SHP77 (cell line): ENCODE measurements at regions not wholly inside any gene's neighbourhood (a gene's known extent, or its start where the extent isn't known, plus 50 kb on each side); places are given as distances from the start of the nearest gene placed in this dataset.

Source experiments
- DNase-seq, 2 experiments: peaks; one replicate each; lab custom pipeline; 2025; lab: John Stamatoyannopoulos, UW

DNA sequence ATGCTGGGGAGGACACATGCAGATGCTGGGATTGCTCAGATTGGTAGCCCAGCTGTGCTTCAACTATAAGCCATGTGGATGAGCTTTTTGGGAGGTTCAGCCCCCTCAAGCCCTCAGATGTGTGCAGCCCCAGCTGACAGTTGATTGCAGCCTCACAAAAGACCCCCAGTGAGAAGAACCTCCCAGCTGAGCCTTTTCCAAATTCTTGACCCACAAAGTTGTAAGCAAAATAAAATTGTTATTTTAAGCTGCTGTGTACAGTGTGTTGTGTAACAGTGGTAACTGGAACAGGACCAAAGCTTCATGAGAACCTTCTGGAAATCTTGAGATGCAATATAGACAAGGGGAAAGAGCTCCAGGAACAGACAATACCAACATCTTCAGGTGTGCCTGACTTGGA, 156.8 kb upstream of the IRX3 start:
- no peak for DNase-seq

GRCh38 chr16:54442864-54443263, 156.3 kb upstream of the IRX3 start:
- DNase-seq: no peak

- no peak for DNase-seq
Measured at GRCh38 chr16:54438469-54438868, 151.9 kb upstream of the IRX3 start.

- DNase-seq: no peak
Measured at GRCh38 chr16:54437921-54438320, 151.3 kb upstream of the IRX3 start.

DNA sequence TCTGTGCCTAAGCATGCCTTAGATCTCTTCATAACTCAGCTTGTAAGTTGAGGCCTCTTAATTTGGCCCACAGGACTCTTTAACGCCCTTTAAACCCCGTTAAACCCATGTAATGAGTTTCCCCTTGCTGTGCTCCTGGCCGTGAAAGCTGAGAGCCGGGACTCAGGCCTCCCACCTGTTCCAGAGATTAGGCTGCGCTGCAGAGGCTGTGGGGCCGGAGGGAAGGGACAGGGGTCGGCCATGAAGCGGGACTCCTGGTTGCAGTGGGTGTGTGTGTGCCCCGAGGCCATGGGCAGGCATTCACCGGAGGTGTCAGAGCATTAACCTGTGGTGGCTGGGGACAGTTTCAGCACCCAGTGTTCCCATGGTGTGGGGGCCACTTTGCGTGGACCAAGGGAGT, 150.8 kb upstream of the IRX3 start:
- DNase-seq: no peak

- DNase-seq: no peak
Measured at GRCh38 chr16:54436346-54436745, 149.8 kb upstream of the IRX3 start.

DNA sequence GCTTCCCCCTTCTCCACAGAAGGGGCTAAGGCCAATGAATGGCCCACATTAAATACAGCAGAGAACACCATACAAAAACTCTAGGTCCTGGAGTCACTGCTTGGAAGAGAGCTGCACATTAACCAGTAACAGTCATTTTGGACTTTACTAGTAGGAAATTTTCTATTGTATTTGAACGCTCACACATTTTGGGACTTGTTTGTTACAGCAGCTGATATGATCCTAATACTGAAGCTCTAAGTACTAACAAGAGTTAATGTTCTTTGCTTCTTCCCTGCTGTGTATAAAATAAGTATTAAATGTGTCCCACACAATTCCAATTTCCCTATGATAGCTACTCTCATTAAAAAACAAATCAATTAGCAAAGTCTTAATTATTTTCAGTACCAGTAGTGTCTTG, 148.3 kb upstream of the IRX3 start:
- DNase-seq: no peak

DNA sequence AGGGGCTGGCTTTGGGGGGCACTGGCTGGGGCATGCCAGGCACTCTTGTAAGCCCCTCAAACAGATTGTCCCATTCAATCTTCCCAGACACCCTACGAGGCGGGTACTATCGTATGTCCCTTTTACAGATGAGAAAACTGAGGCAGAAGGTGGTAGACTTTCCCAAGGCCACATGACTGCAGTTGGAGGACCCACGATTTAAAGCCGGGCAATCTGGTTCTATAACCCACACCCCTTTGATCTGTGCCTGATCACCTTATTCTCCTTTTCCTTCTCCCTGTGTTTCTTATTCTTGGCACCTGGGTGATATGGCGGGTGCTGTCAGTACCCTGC, 146.3 kb upstream of the IRX3 start:
- no peak for DNase-seq

DNA sequence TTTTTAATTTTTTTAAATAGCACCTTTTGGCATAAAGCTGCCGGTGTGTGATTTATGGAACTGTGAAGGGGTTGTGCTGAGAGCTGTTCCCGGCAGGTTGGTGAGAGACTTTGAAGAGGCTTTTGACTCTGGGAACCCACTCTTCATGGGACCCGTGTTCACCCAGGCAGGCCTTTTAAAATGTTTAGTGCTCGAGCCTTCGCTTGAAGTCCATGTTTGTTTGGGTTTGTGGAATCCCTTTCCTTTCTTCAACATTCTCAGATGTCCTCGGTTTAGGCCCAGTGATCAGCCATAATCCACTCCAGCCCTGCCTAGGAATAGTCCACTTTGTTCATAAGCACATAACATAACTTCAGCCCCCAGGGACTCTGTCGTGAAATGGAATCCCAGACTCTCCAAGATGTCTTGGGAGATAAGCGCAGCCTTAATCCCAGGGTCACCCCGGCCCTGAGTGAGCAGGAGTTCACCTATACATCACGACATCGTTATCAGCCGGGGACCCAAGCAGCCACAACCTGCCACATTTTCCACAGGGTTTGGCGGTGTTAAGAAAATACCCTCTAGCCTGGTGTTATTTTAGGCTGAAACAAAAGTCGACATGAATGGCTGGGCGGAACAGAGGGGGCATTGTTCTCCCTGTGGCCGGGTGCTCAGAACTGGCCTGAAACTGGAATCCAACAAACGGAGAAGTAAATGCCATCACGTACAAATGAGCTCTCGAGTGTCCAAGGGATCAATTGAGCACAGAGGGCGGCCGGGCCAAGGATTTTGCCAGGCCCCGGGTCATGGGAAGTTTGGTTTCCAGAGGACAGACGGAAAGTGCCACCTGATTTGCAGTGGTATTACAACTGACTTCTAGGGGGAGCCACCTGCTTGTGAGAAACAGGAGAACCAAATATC, 145.7 kb upstream of the IRX3 start:
- no peak for DNase-seq

- DNase-seq: no peak
Measured at GRCh38 chr16:54431041-54431996, 144.7 kb upstream of the IRX3 start.

- DNase-seq: no peak
Measured at GRCh38 chr16:54430491-54431030, 144.0 kb upstream of the IRX3 start.

GRCh38 chr16:54429029-54429428, 142.4 kb upstream of the IRX3 start:
- DNase-seq: no peak

DNA sequence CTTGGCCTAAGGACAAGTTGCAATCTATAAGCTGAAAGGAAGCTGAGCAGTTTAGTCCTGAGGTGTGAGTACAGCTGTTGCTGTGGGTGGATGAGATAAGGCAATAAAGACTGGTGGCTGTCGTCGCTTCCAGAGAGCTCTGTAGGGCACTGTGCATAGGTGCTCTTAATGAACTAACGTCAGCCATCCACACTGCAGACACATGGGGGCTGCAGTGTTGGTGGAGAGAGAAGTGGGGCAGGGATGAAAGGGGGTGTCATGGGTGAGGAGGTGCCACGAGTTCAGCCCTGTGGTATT, 139.9 kb upstream of the IRX3 start:
- no peak for DNase-seq

GRCh38 chr16:54425681-54426552, 139.3 kb upstream of the IRX3 start:
- no peak for DNase-seq

DNA sequence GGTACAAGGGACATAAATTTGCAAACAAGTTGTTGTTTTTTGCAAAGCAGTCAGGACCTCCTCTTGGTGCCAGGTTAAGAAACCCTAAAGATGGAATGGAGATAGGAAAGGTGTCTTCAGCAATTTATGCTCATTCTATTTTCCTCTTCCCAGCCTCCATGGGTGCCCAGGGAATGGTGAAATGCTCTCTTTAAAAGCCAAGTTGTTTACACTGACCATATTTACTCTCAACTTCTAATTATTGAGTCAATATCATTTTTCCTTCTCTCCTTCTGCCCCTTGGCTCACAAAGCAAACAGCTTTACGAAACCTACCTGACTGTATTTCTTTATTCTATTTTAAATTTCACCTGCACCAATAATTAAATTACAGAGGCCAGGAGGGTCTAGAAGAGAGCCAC, 138.5 kb upstream of the IRX3 start:
- DNase-seq: no peak

DNA sequence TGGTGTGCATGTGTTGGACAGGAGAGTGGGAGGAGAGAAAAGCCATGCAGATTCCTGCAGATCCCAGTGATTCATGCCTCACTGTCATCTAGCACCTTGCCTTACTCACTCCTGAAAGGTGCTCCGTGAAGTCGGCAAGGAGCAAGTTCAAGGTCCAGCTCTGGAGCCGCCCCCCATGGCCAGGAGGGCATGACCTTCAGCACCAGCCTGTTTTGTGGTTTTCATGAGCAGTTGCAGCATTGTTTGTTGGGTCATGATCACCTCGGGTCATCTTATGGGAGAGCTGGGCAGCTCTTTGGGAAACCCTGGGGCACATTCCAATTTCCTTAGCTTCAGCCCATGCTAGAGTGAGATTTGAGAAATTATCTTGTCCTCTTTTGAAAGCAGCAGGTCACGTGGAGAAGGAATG, 137.5 kb upstream of the IRX3 start:
- DNase-seq: no peak

- DNase-seq: no peak
Measured at GRCh38 chr16:54422569-54422978, 136.0 kb upstream of the IRX3 start.

GRCh38 chr16:54422159-54422558, 135.6 kb upstream of the IRX3 start:
- DNase-seq: no peak

GRCh38 chr16:54421220-54421619, 134.6 kb upstream of the IRX3 start:
- no peak for DNase-seq

GRCh38 chr16:54418903-54419302, 132.3 kb upstream of the IRX3 start:
- DNase-seq: no peak

- no peak for DNase-seq
Measured at GRCh38 chr16:54417384-54417783, 130.8 kb upstream of the IRX3 start.

DNA sequence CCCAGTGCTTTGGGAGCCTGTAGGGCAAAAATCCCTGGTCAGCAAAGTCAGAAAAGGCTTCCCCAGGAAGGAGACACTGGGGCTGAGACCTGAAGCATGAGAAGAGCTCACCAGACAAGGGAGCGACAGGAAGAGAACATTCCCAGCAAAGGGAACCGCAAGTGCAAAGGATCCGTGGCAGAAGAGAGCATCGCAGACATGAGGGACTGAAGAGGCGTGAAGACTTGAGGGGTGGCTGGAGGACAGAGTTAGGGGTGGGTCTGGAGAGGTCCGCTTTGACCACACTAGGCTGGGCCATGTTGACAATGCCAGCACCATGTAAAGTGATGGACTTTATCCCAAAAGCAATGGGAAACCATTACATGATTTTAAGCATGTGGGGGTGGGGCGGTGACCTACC, 128.1 kb upstream of the IRX3 start:
- DNase-seq: no peak
